PC-9 (cell line): ENCODE measurements at regions not wholly inside any gene's neighbourhood (a gene's known extent, or its start where the extent isn't known, plus 50 kb on each side); places are given as distances from the start of the nearest gene placed in this dataset.

Experiments
- EZH2 ChIP-seq: fragments of 200-600 bp; sonication (generic); IDR thresholded peaks from 2 replicates; pipeline ENCODE4 v1.8.0; 2017; ENCODE audit warnings: antibody characterized with exemption, low read depth
- TF ChIP-seq, protein P1 (sequence below): fragments of 200-600 bp; sonication (generic); conservative IDR thresholded peaks from 2 replicates; pipeline ENCODE4 v1.6.1; 2017; ENCODE audit warnings: mixed run types, antibody characterized with exemption, mild to moderate bottlenecking, moderate library complexity

GRCh38 chr15:58329781-58330671, 101.8 kb upstream of the LIPC start:
- no peak for TF ChIP-seq EZH2
- TF ChIP-seq, protein P1, sequence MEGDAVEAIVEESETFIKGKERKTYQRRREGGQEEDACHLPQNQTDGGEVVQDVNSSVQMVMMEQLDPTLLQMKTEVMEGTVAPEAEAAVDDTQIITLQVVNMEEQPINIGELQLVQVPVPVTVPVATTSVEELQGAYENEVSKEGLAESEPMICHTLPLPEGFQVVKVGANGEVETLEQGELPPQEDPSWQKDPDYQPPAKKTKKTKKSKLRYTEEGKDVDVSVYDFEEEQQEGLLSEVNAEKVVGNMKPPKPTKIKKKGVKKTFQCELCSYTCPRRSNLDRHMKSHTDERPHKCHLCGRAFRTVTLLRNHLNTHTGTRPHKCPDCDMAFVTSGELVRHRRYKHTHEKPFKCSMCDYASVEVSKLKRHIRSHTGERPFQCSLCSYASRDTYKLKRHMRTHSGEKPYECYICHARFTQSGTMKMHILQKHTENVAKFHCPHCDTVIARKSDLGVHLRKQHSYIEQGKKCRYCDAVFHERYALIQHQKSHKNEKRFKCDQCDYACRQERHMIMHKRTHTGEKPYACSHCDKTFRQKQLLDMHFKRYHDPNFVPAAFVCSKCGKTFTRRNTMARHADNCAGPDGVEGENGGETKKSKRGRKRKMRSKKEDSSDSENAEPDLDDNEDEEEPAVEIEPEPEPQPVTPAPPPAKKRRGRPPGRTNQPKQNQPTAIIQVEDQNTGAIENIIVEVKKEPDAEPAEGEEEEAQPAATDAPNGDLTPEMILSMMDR = no peak
